H1 (cell line): ENCODE measurements at regions not wholly inside any gene's neighbourhood (a gene's known extent, or its start where the extent isn't known, plus 50 kb on each side); places are given as distances from the start of the nearest gene placed in this dataset.

Source experiments
- CREB1 ChIP-seq: IDR thresholded peaks from 2 replicates; pipeline ENCODE4 v1.6.1; 2012; ENCODE audit warnings: inconsistent platforms
- GABPA ChIP-seq: IDR thresholded peaks from 2 replicates; pipeline ENCODE4 v1.6.1; 2011; ENCODE audit warnings: mild to moderate bottlenecking, low read length, moderate library complexity, borderline replicate concordance; ENCODE audit not compliant: insufficient read depth
- HDAC2 ChIP-seq, 2 experiments: fragments of 300-600 bp in 1 of 2; sonication (generic) in 1 of 2; IDR thresholded peaks; 2 replicates each; pipeline ENCODE4 v1.6.1; 2011 to 2012; ENCODE audit warnings: low read depth in 2 of 2, low read length in 2 of 2, mild to moderate bottlenecking in 2 of 2, moderate library complexity in 2 of 2, borderline replicate concordance in 1 of 2, inconsistent platforms in 1 of 2
- JUN ChIP-seq: IDR thresholded peaks from 2 replicates; pipeline ENCODE4 v1.6.1; 2011; ENCODE audit warnings: low read depth, mild to moderate bottlenecking, improper control_type of control experiment, low read length
- RNF2 ChIP-seq: fragments of 200-900, 300-1000 bp; sonication (generic); IDR thresholded peaks from 2 replicates; pipeline ENCODE4 v1.7.1; 2016; ENCODE audit warnings: borderline replicate concordance, low read depth, mild to moderate bottlenecking, antibody characterized with exemption, low read length; ENCODE audit not compliant: poor library complexity, severe bottlenecking; ENCODE audit errors: missing control alignments
- SIRT6 ChIP-seq: IDR thresholded peaks from one replicate; pipeline ENCODE4 v1.7.1; 2012; ENCODE audit warnings: low read length, inconsistent platforms
- SP4 ChIP-seq: IDR thresholded peaks from 2 replicates; pipeline ENCODE4 v1.6.1; 2012; ENCODE audit warnings: low read length, inconsistent platforms
- TAF7 ChIP-seq: optimal IDR thresholded peaks from 2 replicates; pipeline ENCODE3; 2011; ENCODE audit warnings: low read depth, mild to moderate bottlenecking, inconsistent platforms, low read length, moderate library complexity, borderline replicate concordance
- ZNF274 ChIP-seq: IDR thresholded peaks from 2 replicates; pipeline ENCODE4 v1.7.0; 2012; ENCODE audit warnings: low read length, borderline replicate concordance; ENCODE audit errors: extremely low read depth
- TF ChIP-seq, protein P1 (sequence below): fragments of 300-600 bp; sonication (generic); IDR thresholded peaks from 2 replicates; pipeline ENCODE4 v1.7.1; 2012; ENCODE audit warnings: low read length, moderate library complexity, mild to moderate bottlenecking, inconsistent platforms; ENCODE audit not compliant: insufficient replicate concordance
- TF ChIP-seq, protein P2 (sequence below): IDR thresholded peaks from 2 replicates; pipeline ENCODE4 v1.6.1; 2011; ENCODE audit warnings: low read depth, mild to moderate bottlenecking, low read length; ENCODE audit not compliant: insufficient read depth

DNA sequence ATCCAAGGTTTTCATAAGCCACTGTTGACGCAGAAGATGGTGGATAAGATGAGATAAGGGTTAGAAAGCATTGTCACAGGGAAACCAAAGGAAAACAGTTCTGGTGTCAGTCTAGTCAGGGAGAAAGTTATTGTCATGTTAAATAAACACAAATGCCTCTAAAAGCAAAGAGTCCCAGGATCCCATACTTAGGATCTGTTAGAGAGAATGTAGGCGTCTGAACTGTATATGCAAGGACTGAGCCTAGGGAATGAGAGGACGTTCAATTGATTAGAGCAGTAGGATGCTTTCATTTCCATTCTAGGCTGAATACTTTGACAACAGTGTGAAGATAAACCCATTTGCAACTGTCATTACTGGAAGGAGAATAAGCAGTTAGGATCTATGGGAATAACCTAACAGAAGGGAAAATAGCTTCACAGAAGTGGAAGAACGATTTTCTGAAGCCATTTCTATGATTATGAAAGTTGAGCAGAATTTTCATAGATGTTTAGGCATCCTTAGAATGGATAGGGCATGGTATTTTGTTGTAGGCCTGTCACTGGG lies 1149.1 kb upstream of the CDH8 start (continued):
- TF ChIP-seq, protein P1, sequence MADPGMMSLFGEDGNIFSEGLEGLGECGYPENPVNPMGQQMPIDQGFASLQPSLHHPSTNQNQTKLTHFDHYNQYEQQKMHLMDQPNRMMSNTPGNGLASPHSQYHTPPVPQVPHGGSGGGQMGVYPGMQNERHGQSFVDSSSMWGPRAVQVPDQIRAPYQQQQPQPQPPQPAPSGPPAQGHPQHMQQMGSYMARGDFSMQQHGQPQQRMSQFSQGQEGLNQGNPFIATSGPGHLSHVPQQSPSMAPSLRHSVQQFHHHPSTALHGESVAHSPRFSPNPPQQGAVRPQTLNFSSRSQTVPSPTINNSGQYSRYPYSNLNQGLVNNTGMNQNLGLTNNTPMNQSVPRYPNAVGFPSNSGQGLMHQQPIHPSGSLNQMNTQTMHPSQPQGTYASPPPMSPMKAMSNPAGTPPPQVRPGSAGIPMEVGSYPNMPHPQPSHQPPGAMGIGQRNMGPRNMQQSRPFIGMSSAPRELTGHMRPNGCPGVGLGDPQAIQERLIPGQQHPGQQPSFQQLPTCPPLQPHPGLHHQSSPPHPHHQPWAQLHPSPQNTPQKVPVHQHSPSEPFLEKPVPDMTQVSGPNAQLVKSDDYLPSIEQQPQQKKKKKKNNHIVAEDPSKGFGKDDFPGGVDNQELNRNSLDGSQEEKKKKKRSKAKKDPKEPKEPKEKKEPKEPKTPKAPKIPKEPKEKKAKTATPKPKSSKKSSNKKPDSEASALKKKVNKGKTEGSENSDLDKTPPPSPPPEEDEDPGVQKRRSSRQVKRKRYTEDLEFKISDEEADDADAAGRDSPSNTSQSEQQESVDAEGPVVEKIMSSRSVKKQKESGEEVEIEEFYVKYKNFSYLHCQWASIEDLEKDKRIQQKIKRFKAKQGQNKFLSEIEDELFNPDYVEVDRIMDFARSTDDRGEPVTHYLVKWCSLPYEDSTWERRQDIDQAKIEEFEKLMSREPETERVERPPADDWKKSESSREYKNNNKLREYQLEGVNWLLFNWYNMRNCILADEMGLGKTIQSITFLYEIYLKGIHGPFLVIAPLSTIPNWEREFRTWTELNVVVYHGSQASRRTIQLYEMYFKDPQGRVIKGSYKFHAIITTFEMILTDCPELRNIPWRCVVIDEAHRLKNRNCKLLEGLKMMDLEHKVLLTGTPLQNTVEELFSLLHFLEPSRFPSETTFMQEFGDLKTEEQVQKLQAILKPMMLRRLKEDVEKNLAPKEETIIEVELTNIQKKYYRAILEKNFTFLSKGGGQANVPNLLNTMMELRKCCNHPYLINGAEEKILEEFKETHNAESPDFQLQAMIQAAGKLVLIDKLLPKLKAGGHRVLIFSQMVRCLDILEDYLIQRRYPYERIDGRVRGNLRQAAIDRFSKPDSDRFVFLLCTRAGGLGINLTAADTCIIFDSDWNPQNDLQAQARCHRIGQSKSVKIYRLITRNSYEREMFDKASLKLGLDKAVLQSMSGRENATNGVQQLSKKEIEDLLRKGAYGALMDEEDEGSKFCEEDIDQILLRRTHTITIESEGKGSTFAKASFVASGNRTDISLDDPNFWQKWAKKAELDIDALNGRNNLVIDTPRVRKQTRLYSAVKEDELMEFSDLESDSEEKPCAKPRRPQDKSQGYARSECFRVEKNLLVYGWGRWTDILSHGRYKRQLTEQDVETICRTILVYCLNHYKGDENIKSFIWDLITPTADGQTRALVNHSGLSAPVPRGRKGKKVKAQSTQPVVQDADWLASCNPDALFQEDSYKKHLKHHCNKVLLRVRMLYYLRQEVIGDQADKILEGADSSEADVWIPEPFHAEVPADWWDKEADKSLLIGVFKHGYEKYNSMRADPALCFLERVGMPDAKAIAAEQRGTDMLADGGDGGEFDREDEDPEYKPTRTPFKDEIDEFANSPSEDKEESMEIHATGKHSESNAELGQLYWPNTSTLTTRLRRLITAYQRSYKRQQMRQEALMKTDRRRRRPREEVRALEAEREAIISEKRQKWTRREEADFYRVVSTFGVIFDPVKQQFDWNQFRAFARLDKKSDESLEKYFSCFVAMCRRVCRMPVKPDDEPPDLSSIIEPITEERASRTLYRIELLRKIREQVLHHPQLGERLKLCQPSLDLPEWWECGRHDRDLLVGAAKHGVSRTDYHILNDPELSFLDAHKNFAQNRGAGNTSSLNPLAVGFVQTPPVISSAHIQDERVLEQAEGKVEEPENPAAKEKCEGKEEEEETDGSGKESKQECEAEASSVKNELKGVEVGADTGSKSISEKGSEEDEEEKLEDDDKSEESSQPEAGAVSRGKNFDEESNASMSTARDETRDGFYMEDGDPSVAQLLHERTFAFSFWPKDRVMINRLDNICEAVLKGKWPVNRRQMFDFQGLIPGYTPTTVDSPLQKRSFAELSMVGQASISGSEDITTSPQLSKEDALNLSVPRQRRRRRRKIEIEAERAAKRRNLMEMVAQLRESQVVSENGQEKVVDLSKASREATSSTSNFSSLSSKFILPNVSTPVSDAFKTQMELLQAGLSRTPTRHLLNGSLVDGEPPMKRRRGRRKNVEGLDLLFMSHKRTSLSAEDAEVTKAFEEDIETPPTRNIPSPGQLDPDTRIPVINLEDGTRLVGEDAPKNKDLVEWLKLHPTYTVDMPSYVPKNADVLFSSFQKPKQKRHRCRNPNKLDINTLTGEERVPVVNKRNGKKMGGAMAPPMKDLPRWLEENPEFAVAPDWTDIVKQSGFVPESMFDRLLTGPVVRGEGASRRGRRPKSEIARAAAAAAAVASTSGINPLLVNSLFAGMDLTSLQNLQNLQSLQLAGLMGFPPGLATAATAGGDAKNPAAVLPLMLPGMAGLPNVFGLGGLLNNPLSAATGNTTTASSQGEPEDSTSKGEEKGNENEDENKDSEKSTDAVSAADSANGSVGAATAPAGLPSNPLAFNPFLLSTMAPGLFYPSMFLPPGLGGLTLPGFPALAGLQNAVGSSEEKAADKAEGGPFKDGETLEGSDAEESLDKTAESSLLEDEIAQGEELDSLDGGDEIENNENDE, result no peak
- TF ChIP-seq, protein P2, sequence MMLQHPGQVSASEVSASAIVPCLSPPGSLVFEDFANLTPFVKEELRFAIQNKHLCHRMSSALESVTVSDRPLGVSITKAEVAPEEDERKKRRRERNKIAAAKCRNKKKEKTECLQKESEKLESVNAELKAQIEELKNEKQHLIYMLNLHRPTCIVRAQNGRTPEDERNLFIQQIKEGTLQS, result no peak
- TF ChIP-seq RNF2, result no peak
- no peak for TF ChIP-seq GABPA
- no peak for TF ChIP-seq JUN
- TF ChIP-seq ZNF274, result no peak
- no peak for TF ChIP-seq HDAC2 (IDR thresholded peaks at IDR 0.05; ENCODE audit: borderline replicate concordance in 1 of 2, low read depth in 2 of 2, low read length in 2 of 2)
- no peak for TF ChIP-seq CREB1
- TF ChIP-seq SP4, result no peak
- no peak for TF ChIP-seq TAF7
- TF ChIP-seq SIRT6, result no peak
